Lower lobe of right lung (tissue), 2 donors: ENCODE measurements at regions not wholly inside any gene's neighbourhood (a gene's known extent, or its start where the extent isn't known, plus 50 kb on each side); places are given as distances from the start of the nearest gene placed in this dataset.

Experiments
- ATAC-seq, 2 donors: fragments of 200-7000 bp; cut with Tn5 transposase; one replicate each; pipeline ENCODE4 v1.9.1; 2020 to 2022; ENCODE audit warnings: mild to moderate bottlenecking in 2 of 2, moderate library complexity in 2 of 2
- DNase-seq: peaks from one replicate; pipeline ENCODE4 v3.0.0-alpha.2; 2020
- H3K27ac ChIP-seq: fragments of 200-600 bp; one replicate; pipeline ENCODE4 v1.8.0; 2022
- H3K27me3 ChIP-seq: fragments of 200-600 bp; one replicate; pipeline ENCODE4 v1.8.0; 2022; ENCODE audit warnings: low read depth
- H3K36me3 ChIP-seq: fragments of 200-600 bp; one replicate; pipeline ENCODE4 v1.8.0; 2022; ENCODE audit warnings: mild to moderate bottlenecking
- H3K4me1 ChIP-seq: fragments of 200-600 bp; one replicate; pipeline ENCODE4 v1.8.0; 2022
- H3K4me3 ChIP-seq: fragments of 200-600 bp; one replicate; pipeline ENCODE4 v1.8.0; 2022; ENCODE audit warnings: mild to moderate bottlenecking
- H3K9me3 ChIP-seq: fragments of 200-600 bp; one replicate; pipeline ENCODE4 v1.8.0; 2022
- intact Hi-C: fragments of 100-400 bp; cut with DNase I; formaldehyde crosslinking; loops from one replicate; pipeline ENCODE4 v1.11.0; 2022
- TF ChIP-seq, protein P1 (sequence below): fragments of 200-600 bp; IDR thresholded peaks from one replicate; pipeline ENCODE4 v1.8.0; 2022; ENCODE audit warnings: antibody characterized with exemption, mild to moderate bottlenecking
- donor health status: DM: no; HTN: yes; CAD: no; lungs with severe emphysema.

DNA sequence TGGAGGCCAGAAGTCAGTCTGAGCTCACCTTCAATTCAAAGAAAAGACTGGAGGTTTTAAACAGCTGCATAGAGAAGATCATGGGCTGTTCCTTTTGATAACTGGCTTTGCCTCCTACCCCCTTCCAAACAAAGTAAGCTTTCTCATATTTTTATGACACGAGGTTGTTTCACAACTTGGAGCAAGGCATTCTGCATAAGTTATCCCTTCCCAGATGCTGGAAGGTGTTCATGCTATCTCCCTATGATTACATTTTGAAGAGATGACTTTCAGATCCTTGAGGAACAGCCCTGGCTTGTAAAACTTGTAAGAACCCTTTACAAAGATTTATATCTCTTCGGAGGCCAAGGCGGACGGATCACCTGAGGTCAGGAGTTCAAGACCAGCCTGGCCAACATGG is 571.9 kb upstream of the FTMT start:
- TF ChIP-seq, protein P1, sequence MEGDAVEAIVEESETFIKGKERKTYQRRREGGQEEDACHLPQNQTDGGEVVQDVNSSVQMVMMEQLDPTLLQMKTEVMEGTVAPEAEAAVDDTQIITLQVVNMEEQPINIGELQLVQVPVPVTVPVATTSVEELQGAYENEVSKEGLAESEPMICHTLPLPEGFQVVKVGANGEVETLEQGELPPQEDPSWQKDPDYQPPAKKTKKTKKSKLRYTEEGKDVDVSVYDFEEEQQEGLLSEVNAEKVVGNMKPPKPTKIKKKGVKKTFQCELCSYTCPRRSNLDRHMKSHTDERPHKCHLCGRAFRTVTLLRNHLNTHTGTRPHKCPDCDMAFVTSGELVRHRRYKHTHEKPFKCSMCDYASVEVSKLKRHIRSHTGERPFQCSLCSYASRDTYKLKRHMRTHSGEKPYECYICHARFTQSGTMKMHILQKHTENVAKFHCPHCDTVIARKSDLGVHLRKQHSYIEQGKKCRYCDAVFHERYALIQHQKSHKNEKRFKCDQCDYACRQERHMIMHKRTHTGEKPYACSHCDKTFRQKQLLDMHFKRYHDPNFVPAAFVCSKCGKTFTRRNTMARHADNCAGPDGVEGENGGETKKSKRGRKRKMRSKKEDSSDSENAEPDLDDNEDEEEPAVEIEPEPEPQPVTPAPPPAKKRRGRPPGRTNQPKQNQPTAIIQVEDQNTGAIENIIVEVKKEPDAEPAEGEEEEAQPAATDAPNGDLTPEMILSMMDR: no peak
- Histone ChIP-seq H3K27me3 (no peaks in the 10 kb centered on the region), H3K36me3 (no peaks in the 10 kb centered on the region), H3K27ac (no peak overlapping the region), H3K4me3 (no peak overlapping the region), H3K9me3 (no peaks in the 10 kb centered on the region), H3K4me1 (no peaks in the 10 kb centered on the region)
- ATAC-seq (no peak), DNase-seq (no peak)
- intact Hi-C loops: no loop called here

DNA sequence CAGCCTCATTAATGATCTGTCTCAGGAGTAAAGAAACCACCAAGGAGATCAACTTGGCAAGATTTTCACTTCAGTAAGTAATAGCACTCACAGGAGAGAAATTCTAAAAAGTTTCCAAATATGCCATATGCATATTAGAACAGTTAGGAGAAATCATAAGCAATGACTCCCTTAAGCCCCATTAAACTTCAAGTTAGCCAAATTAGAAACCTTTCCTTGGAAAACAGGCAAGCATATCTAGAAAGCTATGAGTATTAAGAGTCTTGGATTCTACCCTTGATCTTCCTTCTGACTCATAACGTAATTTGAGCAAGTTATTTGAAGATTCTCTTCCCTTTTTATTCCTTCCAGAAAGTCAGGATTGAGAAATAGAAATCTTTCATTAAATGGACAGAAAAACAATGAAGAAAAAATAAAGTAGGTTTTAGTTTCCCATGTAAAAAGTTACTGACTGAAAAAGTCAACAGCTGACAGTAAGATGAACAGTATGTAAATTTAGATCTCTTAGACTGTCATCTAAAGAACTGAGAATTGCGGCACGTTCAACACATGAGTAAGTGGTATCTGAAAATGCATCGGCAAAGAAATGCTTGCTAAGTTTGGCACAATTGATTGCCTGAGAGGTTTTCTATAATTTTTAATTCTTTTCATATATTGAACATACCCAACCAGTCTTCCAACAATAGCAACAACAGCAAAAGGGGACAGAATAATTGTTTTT is 565.7 kb upstream of the FTMT start:
- Histone ChIP-seq H3K4me3 (no peak overlapping the region), H3K4me1 (no peaks in the 10 kb centered on the region), H3K9me3 (no peaks in the 10 kb centered on the region), H3K36me3 (no peaks in the 10 kb centered on the region), H3K27me3 (no peaks in the 10 kb centered on the region), H3K27ac (no peak overlapping the region)
- TF ChIP-seq, protein P1: no peak
- intact Hi-C loops: no loop called here
- DNase-seq: no peak
- no peak for ATAC-seq

DNA sequence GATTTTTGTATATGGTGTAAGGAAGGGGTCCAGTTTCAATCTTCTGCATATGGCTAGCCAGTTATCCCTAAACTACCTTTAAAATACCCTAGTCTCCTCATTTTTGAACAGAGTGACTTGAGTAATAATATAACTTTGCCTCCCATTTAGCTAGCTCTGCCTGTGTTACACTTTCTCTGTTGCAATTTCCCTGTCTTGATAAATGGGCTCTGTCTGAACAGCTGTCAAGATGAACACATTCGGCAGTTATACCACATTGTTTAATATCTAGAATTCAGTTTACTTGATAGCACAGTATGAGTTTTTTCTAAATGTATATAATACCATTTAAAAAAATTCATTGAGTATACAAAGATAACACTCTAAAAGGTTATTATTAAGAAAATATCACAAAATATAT is 562.9 kb upstream of the FTMT start:
- Histone ChIP-seq H3K36me3 (no peaks in the 10 kb centered on the region), H3K4me3 (no peak overlapping the region), H3K9me3 (no peaks in the 10 kb centered on the region), H3K4me1 (no peaks in the 10 kb centered on the region), H3K27me3 (no peaks in the 10 kb centered on the region), H3K27ac (no peak overlapping the region)
- ATAC-seq: no peak
- intact Hi-C loops: no loop called here
- TF ChIP-seq, protein P1: no peak
- no peak for DNase-seq

DNA sequence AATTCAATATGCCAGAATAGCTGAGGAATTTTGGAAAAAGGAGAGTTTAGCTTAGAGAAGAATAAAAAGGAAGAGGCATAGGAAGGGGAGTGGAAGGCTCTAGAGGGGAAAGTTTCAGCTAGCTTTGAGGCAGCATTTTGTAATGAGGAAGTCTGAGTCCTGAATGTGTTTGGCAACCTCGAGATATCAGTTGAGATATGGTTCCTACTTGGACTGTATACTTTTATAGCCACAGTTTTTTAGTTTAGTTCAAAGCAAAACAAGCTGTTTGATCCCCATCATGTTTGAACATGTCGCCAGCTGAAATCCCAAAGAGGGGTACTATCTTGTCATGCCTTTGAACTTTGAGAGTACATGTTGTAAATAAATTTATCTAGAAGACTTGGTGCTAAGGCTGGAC is 559.0 kb upstream of the FTMT start:
- Histone ChIP-seq H3K36me3 (no peaks in the 10 kb centered on the region), H3K4me3 (no peak overlapping the region), H3K27ac (no peak overlapping the region), H3K4me1 (no peaks in the 10 kb centered on the region), H3K9me3 (no peaks in the 10 kb centered on the region), H3K27me3 (no peaks in the 10 kb centered on the region)
- ATAC-seq (no peak), DNase-seq (no peak)
- intact Hi-C loops: no loop called here
- TF ChIP-seq, protein P1: no peak

DNA sequence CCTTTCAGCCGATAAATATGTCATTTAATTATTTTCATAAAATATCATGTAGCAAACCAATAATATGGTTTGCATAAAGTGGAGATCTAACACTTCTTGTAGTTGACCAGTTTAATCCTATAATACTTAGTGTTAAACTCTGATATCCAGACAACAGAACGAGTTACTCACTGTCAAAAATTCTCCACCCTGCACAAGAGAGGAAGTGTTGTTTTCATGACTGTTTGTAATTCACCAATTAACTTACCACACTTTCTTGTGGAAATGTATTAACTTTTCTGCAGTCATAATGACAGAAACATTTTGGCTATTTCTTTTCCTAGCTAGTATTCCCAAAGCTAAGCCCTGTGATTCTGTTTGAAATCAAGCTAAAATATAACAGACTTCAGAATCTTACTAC is 555.3 kb upstream of the FTMT start:
- intact Hi-C loops: no loop called here
- Histone ChIP-seq H3K4me3 (no peak overlapping the region), H3K27me3 (no peaks in the 10 kb centered on the region), H3K27ac (no peak overlapping the region), H3K36me3 (no peaks in the 10 kb centered on the region), H3K9me3 (no peaks in the 10 kb centered on the region), H3K4me1 (no peaks in the 10 kb centered on the region)
- DNase-seq (no peak), ATAC-seq (no peak)
- TF ChIP-seq, protein P1: no peak
